Ovary (tissue), 3 donors: ENCODE measurements at regions not wholly inside any gene's neighbourhood (a gene's known extent, or its start where the extent isn't known, plus 50 kb on each side); places are given as distances from the start of the nearest gene placed in this dataset.

Source experiments
- CTCF ChIP-seq, 3 donors: fragments of 450-650 bp in 2 of 3; fragments of 200-600 bp in 1 of 3; IDR thresholded peaks; one replicate each; pipeline versions ENCODE4 v1.5.1 to v1.8.0; 2016 to 2022; ENCODE audit warnings: antibody characterized with exemption in 3 of 3, mild to moderate bottlenecking in 1 of 3
- POLR2A ChIP-seq: fragments of 450-650 bp; IDR thresholded peaks from one replicate; pipeline ENCODE4 v1.6.1; 2017; ENCODE audit warnings: antibody characterized with exemption, mild to moderate bottlenecking, moderate library complexity
- donor health status: DM: no; HTN: no; CAD: no.

GRCh38 chr6:27684264-27685211 is 211.6 kb upstream of the ZNF184 start:
- no peak for TF ChIP-seq CTCF (IDR thresholded peaks at IDR 0.05)
- TF ChIP-seq POLR2A, result no peak
